SK-N-SH treated with all-trans-retinoic acid at 6 μM for 48 hours (cell line): ENCODE measurements at regions not wholly inside any gene's neighbourhood (a gene's known extent, or its start where the extent isn't known, plus 50 kb on each side); places are given as distances from the start of the nearest gene placed in this dataset.

Source experiments
- ATAC-seq: fragments of 200-7000 bp; cut with Tn5 transposase; 3 replicates; pipeline ENCODE4 v1.9.1; 2020; ENCODE audit warnings: mild to moderate bottlenecking, moderate library complexity
- BACH2 ChIP-seq: fragments of 250-450 bp; sonication (Bioruptor Pico); IDR thresholded peaks from 2 replicates; pipeline ENCODE4 v1.9.0; 2021; ENCODE audit warnings: mild to moderate bottlenecking, borderline replicate concordance
- CREB5 ChIP-seq: fragments of 250-450 bp; sonication (Bioruptor Pico); IDR thresholded peaks from 2 replicates; pipeline ENCODE4 v1.5.1; 2020; ENCODE audit warnings: low read depth, mild to moderate bottlenecking, moderate library complexity
- CSDC2 ChIP-seq: fragments of 250-450 bp; sonication (Bioruptor Pico); IDR thresholded peaks from 2 replicates; pipeline ENCODE4 v1.5.0; 2020; ENCODE audit warnings: mild to moderate bottlenecking, moderate library complexity
- CSRNP3 ChIP-seq: fragments of 250-450 bp; sonication (Bioruptor Pico); IDR thresholded peaks from 2 replicates; pipeline ENCODE4 v1.5.1; 2021; ENCODE audit warnings: mild to moderate bottlenecking, moderate library complexity
- GLIS3 ChIP-seq: fragments of 250-450 bp; sonication (Bioruptor Pico); IDR thresholded peaks from 2 replicates; pipeline ENCODE4 v1.5.0; 2020; ENCODE audit warnings: mild to moderate bottlenecking, moderate library complexity
- ISL1 ChIP-seq: fragments of 250-450 bp; sonication (Bioruptor Pico); IDR thresholded peaks from 2 replicates; pipeline ENCODE4 v2.1.2; 2022; ENCODE audit warnings: mild to moderate bottlenecking, moderate library complexity
- OSR1 ChIP-seq: fragments of 250-450 bp; sonication (Bioruptor Pico); IDR thresholded peaks from 2 replicates; pipeline ENCODE4 v1.8.0; 2022; ENCODE audit warnings: moderate library complexity, mild to moderate bottlenecking, inconsistent platforms
- PATZ1 ChIP-seq: fragments of 250-450 bp; sonication (Bioruptor Pico); IDR thresholded peaks from 2 replicates; pipeline ENCODE4 v1.8.0; 2020; ENCODE audit warnings: mild to moderate bottlenecking, moderate library complexity, borderline replicate concordance
- POU6F1 ChIP-seq: fragments of 250-450 bp; sonication (Bioruptor Pico); IDR thresholded peaks from 2 replicates; pipeline ENCODE4 v1.8.0; 2021; ENCODE audit warnings: low read depth, mild to moderate bottlenecking, moderate library complexity, borderline replicate concordance
- PPARA ChIP-seq: fragments of 250-450 bp; sonication (Bioruptor Pico); IDR thresholded peaks from 2 replicates; pipeline ENCODE4 v1.5.0; 2020; ENCODE audit warnings: mild to moderate bottlenecking, borderline replicate concordance
- RARB ChIP-seq: fragments of 250-450 bp; sonication (Bioruptor Pico); IDR thresholded peaks from 2 replicates; pipeline ENCODE4 v1.8.0; 2021; ENCODE audit warnings: mild to moderate bottlenecking, moderate library complexity
- SNAI2 ChIP-seq: fragments of 250-450 bp; sonication (Bioruptor Pico); IDR thresholded peaks from 2 replicates; pipeline ENCODE4 v1.5.0; 2020; ENCODE audit warnings: mild to moderate bottlenecking, moderate library complexity
- TCF4 ChIP-seq: fragments of 250-450 bp; sonication (Bioruptor Pico); IDR thresholded peaks from 2 replicates; pipeline ENCODE4 v1.8.0; 2021; ENCODE audit warnings: mild to moderate bottlenecking, moderate library complexity, borderline replicate concordance
- TOX ChIP-seq: fragments of 250-450 bp; sonication (Bioruptor Pico); IDR thresholded peaks from 2 replicates; pipeline ENCODE4 v1.8.0; 2021; ENCODE audit warnings: mild to moderate bottlenecking, moderate library complexity, borderline replicate concordance
- ZFP3 ChIP-seq: fragments of 250-450 bp; sonication (Bioruptor Pico); IDR thresholded peaks from 2 replicates; pipeline ENCODE4 v1.5.0; 2020; ENCODE audit warnings: mild to moderate bottlenecking, moderate library complexity
- ZFP30 ChIP-seq: fragments of 450-650 bp; formaldehyde crosslinking; IDR thresholded peaks from 2 replicates; pipeline ENCODE4 v1.5.0; 2022; ENCODE audit warnings: mild to moderate bottlenecking, moderate library complexity
- ZNF565 ChIP-seq: fragments of 450-650 bp; formaldehyde crosslinking; conservative IDR thresholded peaks from 2 replicates; pipeline ENCODE4 v1.5.0; 2020; ENCODE audit warnings: low read depth, mild to moderate bottlenecking, moderate library complexity
- ZNF70 ChIP-seq: fragments of 450-650 bp; formaldehyde crosslinking; IDR thresholded peaks from 2 replicates; pipeline ENCODE4 v1.5.0; 2020; ENCODE audit warnings: mild to moderate bottlenecking, moderate library complexity
- ZNF8 ChIP-seq: fragments of 450-650 bp; formaldehyde crosslinking; IDR thresholded peaks from 2 replicates; pipeline ENCODE4 v1.5.0; 2020; ENCODE audit warnings: mild to moderate bottlenecking, moderate library complexity

GRCh38 chr16:55144651-55145050, 179.4 kb upstream of the IRX6 start:
- no peak for ATAC-seq

GRCh38 chr16:55145771-55146603, 178.0 kb upstream of the IRX6 start:
- TF ChIP-seq CSRNP3 (CRISPR knock-in tag) (no peak), OSR1 (no peak), ZNF565 (no peak), ZFP30 (CRISPR knock-in tag) (no peak), PATZ1 (CRISPR knock-in tag) (no peak), ZNF8 (no peak), ISL1 (CRISPR knock-in tag) (no peak), CREB5 (CRISPR knock-in tag) (no peak), PPARA (CRISPR knock-in tag) (no peak), POU6F1 (CRISPR knock-in tag) (no peak), TCF4 (CRISPR knock-in tag) (no peak)
- ATAC-seq = no peak

More at GRCh38 chr16:55144651-55145050, 179.4 kb upstream of the IRX6 start:
- TF ChIP-seq ZFP3 (CRISPR knock-in tag) (no peak), ZNF70 (CRISPR knock-in tag) (no peak), CSDC2 (CRISPR knock-in tag) (no peak), OSR1 (no peak), GLIS3 (no peak), CREB5 (CRISPR knock-in tag) (no peak), POU6F1 (CRISPR knock-in tag) (no peak), RARB (no peak), PATZ1 (CRISPR knock-in tag) (no peak), BACH2 (no peak), ZNF565 (no peak), ZNF8 (no peak)

GRCh38 chr16:55146966-55147365, 177.0 kb upstream of the IRX6 start:
- ATAC-seq = no peak
- TF ChIP-seq SNAI2 (CRISPR knock-in tag) (no peak), OSR1 (no peak), POU6F1 (CRISPR knock-in tag) (no peak), CSRNP3 (CRISPR knock-in tag) (no peak), ZFP30 (CRISPR knock-in tag) (no peak), GLIS3 (no peak), BACH2 (no peak), TOX (no peak)
